Hepatocyte (in vitro differentiated cells): ENCODE measurements at regions not wholly inside any gene's neighbourhood (a gene's known extent, or its start where the extent isn't known, plus 50 kb on each side); places are given as distances from the start of the nearest gene placed in this dataset.

Source experiments
- DNase-seq: peaks from one replicate; pipeline ENCODE4 v3.0.0-alpha.2; 2016; ENCODE audit warnings: low spot score
- H2AFZ ChIP-seq: fragments of 200-600 bp; sonication (generic); 2 replicates; pipeline ENCODE4 v1.6.0; 2016; ENCODE audit warnings: antibody characterized with exemption, mild to moderate bottlenecking
- H3K27ac ChIP-seq: fragments of 200-600 bp; sonication (generic); 2 replicates; pipeline ENCODE4 v1.5.1; 2016; ENCODE audit warnings: mild to moderate bottlenecking
- H3K27me3 ChIP-seq: fragments of 200-600 bp; sonication (generic); 2 replicates; pipeline ENCODE4 v1.6.1; 2016
- H3K36me3 ChIP-seq: fragments of 200-600 bp; sonication (generic); replicated peaks from 2 replicates; pipeline ENCODE4 v1.5.1; 2016; ENCODE audit warnings: low read depth; ENCODE audit not compliant: insufficient read depth
- H3K4me1 ChIP-seq: fragments of 200-600 bp; sonication (generic); 2 replicates; pipeline ENCODE4 v1.5.1; 2016; ENCODE audit warnings: mild to moderate bottlenecking, moderate library complexity; ENCODE audit not compliant: insufficient read depth
- H3K4me2 ChIP-seq: fragments of 200-600 bp; sonication (generic); 2 replicates; pipeline ENCODE4 v1.6.0; 2016
- H3K4me3 ChIP-seq: fragments of 200-600 bp; sonication (generic); 2 replicates; pipeline ENCODE4 v1.5.1; 2016; ENCODE audit warnings: mild to moderate bottlenecking
- H3K79me2 ChIP-seq: fragments of 200-600 bp; sonication (generic); 2 replicates; pipeline ENCODE4 v1.6.0; 2017; ENCODE audit warnings: mild to moderate bottlenecking
- H3K9me2 ChIP-seq: fragments of 200-600 bp; sonication (generic); replicated peaks from 2 replicates; pipeline ENCODE4 v1.6.0; 2017; ENCODE audit warnings: mild to moderate bottlenecking; ENCODE audit not compliant: insufficient read depth
- H3K9me3 ChIP-seq: fragments of 200-600 bp; sonication (generic); 2 replicates; pipeline ENCODE4 v1.5.1; 2016; ENCODE audit warnings: low read depth, mild to moderate bottlenecking
- H4K20me1 ChIP-seq: fragments of 200-600 bp; sonication (generic); 2 replicates; pipeline ENCODE4 v1.6.0; 2016; ENCODE audit warnings: mild to moderate bottlenecking; ENCODE audit not compliant: insufficient read depth, poor library complexity, severe bottlenecking
- CTCF ChIP-seq: fragments of 200-600 bp; sonication (generic); IDR thresholded peaks from 2 replicates; pipeline ENCODE4 v1.5.1; 2016; ENCODE audit warnings: antibody characterized with exemption, mild to moderate bottlenecking; ENCODE audit not compliant: poor library complexity
- EZH2 ChIP-seq: fragments of 200-600 bp; sonication (generic); IDR thresholded peaks from 2 replicates; pipeline ENCODE4 v1.6.1; 2016; ENCODE audit warnings: antibody characterized with exemption, mild to moderate bottlenecking, borderline replicate concordance
- EZH2phosphoT487 ChIP-seq: fragments of 200-600 bp; sonication (generic); IDR thresholded peaks from one replicate; pipeline ENCODE4 v1.6.1; 2018; ENCODE audit warnings: antibody characterized with exemption, mild to moderate bottlenecking, low read depth, moderate library complexity; ENCODE audit not compliant: unreplicated experiment, severe bottlenecking
- WGBS: methylation state at CpG from one replicate; pipeline ENCODE4 v1.1.6; 2016; ENCODE audit warnings: low lambda C conversion rate; ENCODE audit errors: missing lambda C conversion rate; 5-methylcytosine and 5-hydroxymethylcytosine counted together

- WGBS = 47% methylated on average over 4 of the region's 4 CpGs
- TF ChIP-seq CTCF (no peak), EZH2phosphoT487 (no peak), EZH2 (no peak)
- H3K4me2 ChIP-seq = no peak overlapping the region
- no peak overlapping the region for H3K4me3 ChIP-seq
- no peaks in the 10 kb centered on the region for H3K36me3 ChIP-seq
- no peaks in the 10 kb centered on the region for H3K4me1 ChIP-seq
- no peaks in the 10 kb centered on the region for H3K9me3 ChIP-seq
- H2AFZ ChIP-seq = no peak overlapping the region
- H3K79me2 ChIP-seq = no peaks in the 10 kb centered on the region
- no peaks in the 10 kb centered on the region for H4K20me1 ChIP-seq
- H3K27ac ChIP-seq = no peak overlapping the region
- H3K9me2 ChIP-seq = no peaks in the 10 kb centered on the region
- no peak for DNase-seq
- no peaks in the 10 kb centered on the region for H3K27me3 ChIP-seq
Measured at GRCh38 chr7:54109501-54109900, 432.7 kb upstream of the VSTM2A start.

- Histone ChIP-seq H3K4me3 (no peak overlapping the region), H3K4me2 (no peak overlapping the region), H3K9me2 (no peaks in the 10 kb centered on the region), H2AFZ (no peak overlapping the region), H3K79me2 (no peaks in the 10 kb centered on the region), H3K27ac (no peak overlapping the region), H4K20me1 (no peaks in the 10 kb centered on the region), H3K36me3 (no peaks in the 10 kb centered on the region), H3K4me1 (no peaks in the 10 kb centered on the region), H3K27me3 (no peaks in the 10 kb centered on the region), H3K9me3 (no peaks in the 10 kb centered on the region)
- TF ChIP-seq EZH2phosphoT487 = no peak
- TF ChIP-seq CTCF = no peak
- no peak for DNase-seq
- 72% methylated on average over 6 of the region's 6 CpGs for WGBS
Measured at GRCh38 chr7:54111814-54112511, 430.2 kb upstream of the VSTM2A start.

GRCh38 chr7:54112567-54112966, 429.6 kb upstream of the VSTM2A start:
- no peak for TF ChIP-seq EZH2
- TF ChIP-seq EZH2phosphoT487 = no peak
- no peak for TF ChIP-seq CTCF
- H4K20me1 ChIP-seq = no peaks in the 10 kb centered on the region
- H3K27ac ChIP-seq = no peak overlapping the region
- no peak overlapping the region for H3K4me3 ChIP-seq
- H3K27me3 ChIP-seq = no peaks in the 10 kb centered on the region
- H3K79me2 ChIP-seq = no peaks in the 10 kb centered on the region
- 51% methylated on average over 3 of the region's 3 CpGs for WGBS
- H2AFZ ChIP-seq = no peak overlapping the region
- H3K36me3 ChIP-seq = no peaks in the 10 kb centered on the region
- no peaks in the 10 kb centered on the region for H3K9me2 ChIP-seq
- no peaks in the 10 kb centered on the region for H3K4me1 ChIP-seq
- H3K9me3 ChIP-seq = no peaks in the 10 kb centered on the region
- no peak overlapping the region for H3K4me2 ChIP-seq
- no peak for DNase-seq
